HepG2 (cell line): ENCODE measurements at regions not wholly inside any gene's neighbourhood (a gene's known extent, or its start where the extent isn't known, plus 50 kb on each side); places are given as distances from the start of the nearest gene placed in this dataset.

Source experiments
- ATAC-seq: fragments of 200-7000 bp; cut with Tn5 transposase; 3 replicates; pipeline ENCODE4 v1.9.1; 2020; ENCODE audit warnings: mild to moderate bottlenecking, moderate library complexity
- BruUV-seq: library from RNA; stranded (reverse); fragments of 400-500 nt; replicated peaks from 2 replicates; lab custom pipeline; 2021; lab: Mats Ljungman, UMichigan
- CTCF ChIA-PET: fragments of 300-600 bp; formaldehyde crosslinking; extraction: SDS; loops from one replicate; lab custom pipeline; 2021; ENCODE audit warnings: low total read pairs, inconsistent platforms, low intra/inter-chr PET ratio; lab: Yijun Ruan, JAX
- POLR2A ChIA-PET: fragments of 350-600 bp; sonication (Branson Sonifier 250); formaldehyde crosslinking; loops from one replicate; lab custom pipeline; 2020; ENCODE audit warnings: antibody characterized with exemption, inconsistent platforms; lab: Yijun Ruan, JAX
- DNase-seq: peaks from one replicate; pipeline ENCODE4 v3.0.0-alpha.2; 2015; ENCODE audit warnings: low spot score
- FAIRE-seq: peaks from 3 replicates; lab custom pipeline; 2011; peaks lifted over from hg19 to GRCh38; lab: Jason Lieb, UNC
- H2AFZ ChIP-seq: one replicate; pipeline ENCODE4 v1.6.1; 2011; ENCODE audit warnings: low read length, inconsistent platforms
- H3K27ac ChIP-seq: fragments of 300-600 bp; 3 replicates; pipeline ENCODE4 v1.8.0; 2011; ENCODE audit warnings: mixed run types, mild to moderate bottlenecking, mixed read lengths, low read length, inconsistent platforms; ENCODE audit not compliant: insufficient read depth; ENCODE audit errors: extremely low read length
- H3K27me3 ChIP-seq, 2 experiments: fragments of 200-600 bp in 1 of 2; 2 replicates in 1 of 2; 3 replicates in 1 of 2; pipeline versions ENCODE4 v1.6.0 to v1.8.0; 2011; ENCODE audit warnings: low read length in 2 of 2, mild to moderate bottlenecking in 2 of 2, moderate library complexity in 2 of 2, inconsistent platforms in 1 of 2; ENCODE audit not compliant: insufficient read depth in 2 of 2, control insufficient read depth in 1 of 2
- H3K36me3 ChIP-seq, 2 experiments: fragments of 200-600 bp in 1 of 2; replicated peaks in 1 of 2; 2 replicates in 1 of 2; 3 replicates in 1 of 2; pipeline versions ENCODE4 v1.5.1 to v1.8.0; 2011; ENCODE audit warnings: low read length in 2 of 2, inconsistent platforms in 1 of 2; ENCODE audit not compliant: insufficient read depth in 2 of 2, control insufficient read depth in 1 of 2
- H3K4me1 ChIP-seq: 2 replicates; pipeline ENCODE4 v1.5.1; 2012; ENCODE audit warnings: low read length, inconsistent platforms; ENCODE audit not compliant: insufficient read depth
- H3K4me2 ChIP-seq: 2 replicates; pipeline ENCODE4 v1.6.0; 2011; ENCODE audit warnings: low read depth, low read length, inconsistent platforms
- H3K4me3 ChIP-seq, 3 experiments: fragments of 200-600 bp in 1 of 3; sonication (generic), shearing (Covaris generic) in 1 of 3; replicated peaks in 1 of 3; 2 replicates each; pipeline ENCODE4 v1.5.1; 2011 to 2016; ENCODE audit warnings: low read length in 3 of 3, inconsistent platforms in 2 of 3, low read depth in 2 of 3, mild to moderate bottlenecking in 2 of 3, control low read depth in 1 of 3, mixed read lengths in 1 of 3; ENCODE audit not compliant: insufficient read depth in 1 of 3
- H3K79me2 ChIP-seq: one replicate; pipeline ENCODE4 v1.6.1; 2011; ENCODE audit warnings: low read length, inconsistent platforms; ENCODE audit not compliant: insufficient read depth
- H3K9ac ChIP-seq: 2 replicates; pipeline ENCODE4 v1.6.0; 2011; ENCODE audit warnings: mild to moderate bottlenecking, low read depth, low read length, inconsistent platforms; ENCODE audit not compliant: insufficient read depth
- H3K9me3 ChIP-seq: 2 replicates; pipeline ENCODE4 v1.5.1; 2012; ENCODE audit warnings: mild to moderate bottlenecking, low read length
- H4K20me1 ChIP-seq: 2 replicates; pipeline ENCODE4 v1.6.0; 2011; ENCODE audit warnings: inconsistent platforms, mild to moderate bottlenecking, low read length, moderate library complexity; ENCODE audit not compliant: insufficient read depth
- GATA4 ChIP-seq: sonication (generic); IDR thresholded peaks from 2 replicates; pipeline ENCODE4 v1.6.1; 2016; ENCODE audit warnings: antibody characterized with exemption, low read depth, borderline replicate concordance
- GZF1 ChIP-seq: sonication (generic); formaldehyde crosslinking; IDR thresholded peaks from 2 replicates; pipeline ENCODE4 v1.5.1; 2020; ENCODE audit warnings: mild to moderate bottlenecking, missing genetic modification reagents
- IRF2 ChIP-seq: IDR thresholded peaks from 2 replicates; pipeline ENCODE4 v1.6.1; 2018; ENCODE audit warnings: missing genetic modification reagents, missing compliant biosample characterization
- MAF1 ChIP-seq: sonication (generic); formaldehyde crosslinking; IDR thresholded peaks from 2 replicates; pipeline ENCODE4 v1.5.0; 2020; ENCODE audit warnings: missing genetic modification reagents, borderline replicate concordance
- MED13 ChIP-seq: sonication (generic); formaldehyde crosslinking; IDR thresholded peaks from 2 replicates; pipeline ENCODE4 v1.5.0; 2020; ENCODE audit warnings: missing genetic modification reagents
- SMAD9 ChIP-seq: sonication (generic); formaldehyde crosslinking; IDR thresholded peaks from 2 replicates; pipeline ENCODE4 v1.5.1; 2020; ENCODE audit warnings: mild to moderate bottlenecking, missing genetic modification reagents
- ZMYM2 ChIP-seq: sonication (generic); formaldehyde crosslinking; IDR thresholded peaks from 2 replicates; pipeline ENCODE4 v1.8.0; 2022; ENCODE audit warnings: mild to moderate bottlenecking, missing genetic modification reagents
- ZNF180 ChIP-seq: sonication (generic); formaldehyde crosslinking; IDR thresholded peaks from 2 replicates; pipeline ENCODE4 v1.4.0; 2020; ENCODE audit warnings: low read depth, missing genetic modification reagents, borderline replicate concordance
- ZNF432 ChIP-seq: sonication (generic); formaldehyde crosslinking; IDR thresholded peaks from 2 replicates; pipeline ENCODE4 v1.5.0; 2020; ENCODE audit warnings: missing genetic modification reagents, mild to moderate bottlenecking, borderline replicate concordance
- ZNF839 ChIP-seq: sonication (generic); formaldehyde crosslinking; IDR thresholded peaks from 2 replicates; pipeline ENCODE4 v1.4.0; 2020; ENCODE audit warnings: missing genetic modification reagents, mild to moderate bottlenecking, borderline replicate concordance
- WGBS: methylation state at CpG from one replicate; pipeline ENCODE4 v1.1.6; 2017; ENCODE audit warnings: low lambda C conversion rate; 5-methylcytosine and 5-hydroxymethylcytosine counted together
- in situ Hi-C: cut with HindIII; loops from 2 replicates; pipeline ENCODE4 v1.10.0; 2017; ENCODE audit warnings: low pct_unique_long_range_greater_than_20kb; ENCODE audit not compliant: extremely low pct_ligation_motif_present
- intact Hi-C: fragments of 100-400 bp; cut with micrococcal nuclease; formaldehyde crosslinking; loops from one replicate; pipeline ENCODE4 v1.10.0; 2022; ENCODE audit not compliant: unreplicated experiment
- TF ChIP-seq, protein P1 (sequence below): sonication (generic); formaldehyde crosslinking; IDR thresholded peaks from 2 replicates; pipeline ENCODE4 v1.8.0; 2023; ENCODE audit warnings: mild to moderate bottlenecking, missing genetic modification reagents
- TF ChIP-seq, protein P2 (sequence below), 2 experiments: sonication (generic) in 1 of 2; formaldehyde crosslinking in 1 of 2; IDR thresholded peaks; 2 replicates each; pipeline versions ENCODE4 v1.6.1 to v1.9.0; 2014 to 2022; ENCODE audit warnings: antibody characterized with exemption in 1 of 2, borderline replicate concordance in 1 of 2, inconsistent platforms in 1 of 2, low read depth in 1 of 2, missing genetic modification reagents in 1 of 2

DNA sequence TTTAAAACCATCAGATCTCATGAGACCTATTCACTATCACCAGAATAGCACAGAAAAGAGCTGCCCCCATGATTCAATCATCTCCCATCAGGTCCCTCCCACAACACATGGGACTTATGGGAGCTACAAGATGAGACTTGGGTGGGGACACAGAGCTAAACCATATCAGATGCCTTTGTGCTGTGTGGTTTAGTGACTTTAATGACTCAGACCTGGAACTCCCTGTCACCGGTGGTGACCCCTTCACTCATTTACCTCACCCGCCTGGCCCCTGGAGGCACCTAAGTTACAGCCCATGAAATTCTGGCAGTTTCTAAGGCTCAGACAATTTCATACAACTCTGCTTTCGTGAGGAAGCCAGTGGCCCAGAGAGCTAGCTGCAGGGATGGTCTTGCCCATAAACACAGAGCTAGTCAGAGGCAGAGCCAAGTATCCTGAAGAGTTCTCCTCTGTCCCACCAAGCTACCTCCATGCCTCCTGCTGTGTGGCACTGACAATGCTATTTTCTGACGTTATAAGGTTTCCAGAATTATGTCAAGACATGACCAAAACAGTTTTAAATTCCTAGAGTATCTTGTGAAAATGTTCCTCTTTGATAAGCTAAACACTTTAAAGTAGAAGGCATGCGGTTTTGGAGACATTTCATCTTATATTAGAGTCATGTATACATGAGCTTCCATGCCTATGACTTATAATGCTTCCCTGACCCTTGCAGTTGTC, 231.1 kb upstream of the IL12A start:
- WGBS, result 18% methylated on average over 5 of the region's 5 CpGs
- H3K36me3 ChIP-seq, result no peaks in the 10 kb centered on the region
- in situ Hi-C loops, result no loop called here
- no peaks in the 10 kb centered on the region for H3K79me2 ChIP-seq
- intact Hi-C loops, result no loop called here
- H3K27ac ChIP-seq, result no peak overlapping the region
- H3K4me2 ChIP-seq, result no peak overlapping the region
- H2AFZ ChIP-seq, result no peak overlapping the region
- no peak overlapping the region for H3K4me3 ChIP-seq
- CTCF ChIA-PET, result no interaction called here
- FAIRE-seq (no peak), ATAC-seq (no peak)
- H3K27me3 ChIP-seq, result peaks cover 4 to 8% of the 10 kb centered on the region in 2 experiments
- H4K20me1 ChIP-seq, result no peaks in the 10 kb centered on the region
- no peaks in the 10 kb centered on the region for H3K4me1 ChIP-seq
- TF ChIP-seq MED13 (CRISPR knock-in tag) (no peak), ZNF839 (CRISPR knock-in tag) (no peak), ZNF432 (CRISPR knock-in tag) (no peak), ZNF180 (CRISPR knock-in tag) (no peak), IRF2 (CRISPR knock-in tag) (no peak), GATA4 (no peak)
- TF ChIP-seq, all 625 proteins: peak for 0
- no TSS peak for BruUV-seq
- Histone ChIP-seq H3K9ac (no peak overlapping the region), H3K9me3 (peaks cover 8% of the 10 kb centered on the region)
- no peak for DNase-seq
- POLR2A ChIA-PET, result no interaction called here

DNA sequence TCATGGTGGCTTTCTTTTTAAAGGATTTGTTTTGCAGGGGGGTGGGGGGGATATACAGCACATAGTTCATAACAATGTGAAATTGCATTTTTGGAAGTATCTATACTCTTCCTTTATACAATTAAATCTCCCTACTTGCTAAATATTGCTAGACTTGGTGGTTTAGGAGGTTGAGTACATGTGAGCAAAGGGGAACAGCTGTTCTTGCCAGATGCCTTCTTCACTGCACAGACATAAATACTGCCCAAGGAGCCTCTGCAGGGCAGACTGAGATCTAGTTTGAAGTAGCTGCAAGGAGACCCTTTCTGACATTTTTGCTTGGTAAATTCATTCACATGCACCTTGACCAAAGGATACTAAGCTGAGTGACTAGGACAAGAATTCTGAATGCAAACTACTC, 228.6 kb upstream of the IL12A start:
- Histone ChIP-seq H3K36me3 (no peaks in the 10 kb centered on the region), H3K9ac (no peak overlapping the region), H3K27ac (no peak overlapping the region), H3K4me3 (no peak overlapping the region), H3K27me3 (peaks cover 10 to 29% of the 10 kb centered on the region in 2 experiments), H2AFZ (no peak overlapping the region), H3K4me2 (no peak overlapping the region), H3K4me1 (peaks cover 11% of the 10 kb centered on the region; the same call in 1 of the 2 replicates), H3K9me3 (peaks cover 8% of the 10 kb centered on the region), H4K20me1 (no peaks in the 10 kb centered on the region), H3K79me2 (no peaks in the 10 kb centered on the region)
- FAIRE-seq (no peak), ATAC-seq (no peak), DNase-seq (no peak)
- intact Hi-C loops, result no loop called here
- no TSS peak for BruUV-seq
- in situ Hi-C loops, result no loop called here
- ChIA-PET POLR2A (no interaction called here), CTCF (no interaction called here)
- TF ChIP-seq MAF1 (no peak), SMAD9 (no peak), ZMYM2 (CRISPR knock-in tag) (no peak), GZF1 (CRISPR knock-in tag) (no peak)
- TF ChIP-seq, protein P1, sequence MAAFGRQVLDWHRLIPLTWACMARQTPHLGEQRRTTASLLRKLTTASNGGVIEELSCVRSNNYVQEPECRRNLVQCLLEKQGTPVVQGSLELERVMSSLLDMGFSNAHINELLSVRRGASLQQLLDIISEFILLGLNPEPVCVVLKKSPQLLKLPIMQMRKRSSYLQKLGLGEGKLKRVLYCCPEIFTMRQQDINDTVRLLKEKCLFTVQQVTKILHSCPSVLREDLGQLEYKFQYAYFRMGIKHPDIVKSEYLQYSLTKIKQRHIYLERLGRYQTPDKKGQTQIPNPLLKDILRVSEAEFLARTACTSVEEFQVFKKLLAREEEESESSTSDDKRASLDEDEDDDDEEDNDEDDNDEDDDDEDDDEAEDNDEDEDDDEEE (CRISPR knock-in tag), result no peak
- TF ChIP-seq, protein P2, sequence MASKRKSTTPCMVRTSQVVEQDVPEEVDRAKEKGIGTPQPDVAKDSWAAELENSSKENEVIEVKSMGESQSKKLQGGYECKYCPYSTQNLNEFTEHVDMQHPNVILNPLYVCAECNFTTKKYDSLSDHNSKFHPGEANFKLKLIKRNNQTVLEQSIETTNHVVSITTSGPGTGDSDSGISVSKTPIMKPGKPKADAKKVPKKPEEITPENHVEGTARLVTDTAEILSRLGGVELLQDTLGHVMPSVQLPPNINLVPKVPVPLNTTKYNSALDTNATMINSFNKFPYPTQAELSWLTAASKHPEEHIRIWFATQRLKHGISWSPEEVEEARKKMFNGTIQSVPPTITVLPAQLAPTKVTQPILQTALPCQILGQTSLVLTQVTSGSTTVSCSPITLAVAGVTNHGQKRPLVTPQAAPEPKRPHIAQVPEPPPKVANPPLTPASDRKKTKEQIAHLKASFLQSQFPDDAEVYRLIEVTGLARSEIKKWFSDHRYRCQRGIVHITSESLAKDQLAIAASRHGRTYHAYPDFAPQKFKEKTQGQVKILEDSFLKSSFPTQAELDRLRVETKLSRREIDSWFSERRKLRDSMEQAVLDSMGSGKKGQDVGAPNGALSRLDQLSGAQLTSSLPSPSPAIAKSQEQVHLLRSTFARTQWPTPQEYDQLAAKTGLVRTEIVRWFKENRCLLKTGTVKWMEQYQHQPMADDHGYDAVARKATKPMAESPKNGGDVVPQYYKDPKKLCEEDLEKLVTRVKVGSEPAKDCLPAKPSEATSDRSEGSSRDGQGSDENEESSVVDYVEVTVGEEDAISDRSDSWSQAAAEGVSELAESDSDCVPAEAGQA (IDR thresholded peaks at IDR 0.05; ENCODE audit: low read depth), result no peak
- TF ChIP-seq, protein P2 (CRISPR knock-in tag; IDR thresholded peaks at IDR 0.05; ENCODE audit: borderline replicate concordance), result no peak
